Endometrium (tissue), 2 donors: ENCODE measurements at regions not wholly inside any gene's neighbourhood (a gene's known extent, or its start where the extent isn't known, plus 50 kb on each side); places are given as distances from the start of the nearest gene placed in this dataset.
A peak's percentile ranks its signal among the peaks of the same experiment; 100 is the strongest.

ENCODE experiments used
- FAIRE-seq: peaks from 2 replicates; lab custom pipeline; 2012; peaks lifted over from hg19 to GRCh38; lab: Jason Lieb, UNC
- donor health status: control.
- donor health status: control.

DNA sequence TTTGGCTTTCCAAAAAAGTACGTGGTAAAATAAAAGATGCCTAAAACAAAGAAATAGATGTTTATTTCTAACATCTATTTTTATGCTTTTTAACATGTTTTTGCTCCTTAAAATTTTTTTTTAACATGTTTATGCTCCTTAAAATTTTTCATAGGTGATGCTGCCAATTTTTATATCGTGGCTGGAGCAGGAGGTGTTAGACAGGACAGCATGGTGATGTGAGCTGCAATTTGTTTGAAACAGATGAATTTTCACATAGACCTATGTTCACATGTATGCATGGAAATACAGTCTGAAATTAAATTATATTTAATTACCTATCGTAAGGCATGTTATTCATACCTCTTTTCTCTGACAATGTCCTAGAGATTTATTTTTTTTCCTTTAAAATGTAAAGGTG lies 784.8 kb downstream of the EPHA7 start:
- no peak for FAIRE-seq

DNA sequence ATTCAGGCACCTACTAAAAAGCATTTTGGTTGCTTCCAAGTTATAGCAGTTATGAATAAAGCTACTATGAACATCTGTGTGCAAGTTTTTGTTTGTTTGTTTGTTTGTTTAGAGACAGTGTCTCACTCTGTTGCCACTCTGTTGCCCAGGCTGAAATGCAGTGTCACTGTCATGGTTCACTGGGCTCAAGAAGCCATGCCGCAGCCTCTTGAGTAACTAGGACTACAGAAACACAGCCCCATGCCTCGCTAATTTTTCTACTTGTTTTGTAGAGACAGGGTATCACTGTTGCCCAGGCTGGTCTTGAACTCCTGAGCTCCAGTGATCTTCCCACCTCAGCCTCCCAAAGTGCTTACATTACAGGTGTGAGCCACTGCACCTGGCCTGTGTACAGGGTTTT lies 795.9 kb downstream of the EPHA7 start:
- no peak for FAIRE-seq

DNA sequence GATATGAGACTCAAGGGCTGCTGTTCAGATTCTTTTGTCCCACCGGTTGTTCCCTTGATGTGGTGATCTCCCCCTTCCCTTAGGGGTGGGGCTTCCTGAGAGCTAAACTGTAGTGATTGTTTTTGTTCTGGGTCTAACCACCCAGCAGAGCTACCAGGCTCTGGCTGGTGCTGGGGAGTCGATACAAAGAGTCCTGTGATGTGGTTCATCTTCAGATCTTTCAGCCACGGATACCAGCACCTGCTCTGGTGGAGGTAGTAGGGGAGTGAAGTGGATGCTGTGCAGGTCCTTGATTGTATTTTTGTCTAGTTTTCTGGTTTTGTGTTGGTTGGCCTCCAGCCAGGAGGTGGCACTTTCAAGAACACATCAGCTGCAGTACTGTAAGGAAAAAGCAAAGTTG lies 801.6 kb downstream of the EPHA7 start:
- FAIRE-seq, result no peak

DNA sequence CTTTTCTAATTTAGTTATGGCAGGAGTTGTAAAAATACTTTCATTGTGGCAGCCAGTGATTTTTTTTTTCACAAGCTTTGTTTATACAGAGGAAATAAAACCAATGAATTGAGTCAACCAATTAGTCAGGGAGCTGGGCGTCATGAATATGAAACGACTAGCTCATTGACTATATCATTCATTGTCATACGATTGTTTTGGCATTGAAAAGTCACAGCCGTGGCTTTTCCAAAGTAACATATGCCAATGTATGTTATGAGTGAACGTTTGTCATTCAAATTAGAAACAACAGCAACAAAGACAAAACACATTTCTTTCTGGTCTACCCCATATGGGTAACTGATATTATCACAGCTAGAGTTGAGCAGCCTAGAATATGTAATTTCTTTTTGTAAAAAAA lies 810.6 kb downstream of the EPHA7 start:
- no peak for FAIRE-seq

DNA sequence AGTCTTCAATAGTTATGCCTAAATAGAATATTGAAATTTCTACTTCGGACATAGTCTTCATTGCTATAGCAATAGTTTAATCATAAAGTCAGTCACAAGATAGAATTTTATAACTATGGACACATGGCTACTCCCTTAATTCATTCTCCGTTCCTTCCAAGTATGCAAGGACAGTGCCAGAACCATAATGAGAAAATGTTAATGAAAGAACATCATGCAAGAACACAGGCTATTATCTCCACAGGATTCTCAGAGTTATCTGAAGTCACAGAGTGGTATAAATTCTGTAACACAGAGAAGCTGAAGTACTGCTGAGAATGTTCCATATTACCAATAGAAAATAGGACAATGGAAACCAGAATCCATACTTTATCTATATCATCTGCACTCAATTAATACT lies 826.2 kb downstream of the EPHA7 start:
- no peak for FAIRE-seq

DNA sequence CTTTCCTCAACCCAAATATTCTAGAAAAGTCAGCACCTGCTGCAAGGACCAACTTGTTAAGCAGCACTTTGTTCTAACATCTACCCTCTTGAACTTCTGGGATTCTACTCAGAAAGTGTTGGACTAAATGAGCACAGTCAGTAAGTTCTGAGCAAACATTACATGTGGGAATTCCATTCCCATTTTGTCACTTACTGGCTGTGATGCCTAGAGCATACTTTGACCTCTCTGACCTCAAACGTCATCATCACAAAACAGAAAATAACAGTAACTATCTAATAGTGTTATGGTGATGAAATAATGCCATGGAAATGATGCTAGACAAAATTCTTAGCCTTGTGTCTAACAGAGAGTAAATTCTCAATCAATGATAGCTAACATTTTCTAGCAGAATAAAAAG lies 829.4 kb downstream of the EPHA7 start:
- no peak for FAIRE-seq

DNA sequence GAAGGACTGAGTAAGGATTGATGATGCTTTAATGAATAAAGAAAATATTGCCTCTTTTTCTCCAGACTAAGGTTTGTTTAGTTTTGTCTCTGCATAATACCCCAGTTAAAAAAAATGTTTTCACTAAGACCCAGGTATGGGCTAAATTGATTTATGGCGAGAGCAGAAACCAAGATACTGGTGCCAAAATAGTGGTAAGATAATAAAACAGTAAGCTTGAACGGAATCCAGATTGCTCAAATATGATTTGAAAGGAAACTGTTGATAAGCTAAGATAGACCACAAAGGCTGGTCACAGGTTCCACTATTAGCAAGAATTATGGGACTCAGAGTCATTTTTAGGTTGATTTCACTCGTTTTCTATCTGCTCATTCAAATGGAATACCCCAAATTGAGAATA lies 831.2 kb downstream of the EPHA7 start:
- FAIRE-seq, result no peak

DNA sequence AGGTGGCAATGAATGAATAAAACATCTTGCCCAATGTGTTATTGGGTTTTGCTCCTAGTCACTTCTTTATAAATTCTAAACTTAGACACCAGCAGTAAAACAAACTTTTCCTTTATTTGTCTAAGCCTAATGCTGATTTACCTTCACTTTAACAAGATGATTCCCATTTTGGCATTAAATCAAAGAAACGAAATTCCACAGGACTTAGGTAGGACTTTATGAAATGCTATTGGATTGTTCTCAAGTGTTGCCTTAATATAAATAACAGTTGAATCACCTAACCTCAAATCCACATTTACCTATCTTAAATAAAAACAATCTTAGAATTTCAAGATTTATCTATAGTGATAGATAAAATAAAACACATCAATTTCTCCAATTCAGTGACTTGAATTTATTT lies 831.8 kb downstream of the EPHA7 start:
- no peak for FAIRE-seq

DNA sequence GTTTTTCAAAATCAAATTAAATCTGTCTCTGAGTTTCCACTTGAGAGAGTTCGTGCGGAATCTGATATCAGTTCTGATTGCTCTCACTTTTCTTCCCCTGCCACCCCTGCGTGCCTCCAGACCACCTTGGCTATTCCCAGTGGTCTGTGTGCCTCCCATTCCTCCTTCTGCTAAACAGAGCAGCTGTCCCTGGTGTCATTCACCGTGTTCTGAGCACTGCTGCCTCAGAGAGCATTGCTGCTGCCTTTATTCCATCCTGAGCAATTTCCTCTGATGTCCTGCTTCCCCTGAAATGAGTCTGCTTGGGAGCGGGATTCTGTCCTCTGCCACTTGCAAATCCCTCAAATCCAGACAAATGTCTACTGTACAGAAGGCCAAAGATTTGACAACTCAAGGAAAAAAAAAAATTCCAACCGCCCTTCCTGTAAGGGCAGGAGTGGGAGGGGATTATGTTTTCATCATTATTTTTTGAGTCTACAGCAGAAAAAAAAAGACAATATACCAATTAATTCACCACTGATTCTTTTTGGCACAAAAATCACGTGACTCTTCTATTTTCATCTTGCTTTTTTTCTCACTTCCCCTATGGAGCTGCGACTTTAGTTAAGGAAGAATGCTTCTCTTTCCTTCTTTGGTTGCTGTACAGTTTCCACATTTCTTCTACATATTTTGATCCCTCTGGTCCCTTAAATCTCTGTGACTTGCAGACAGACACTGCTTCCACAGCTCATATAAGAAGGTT lies 833.0 kb downstream of the EPHA7 start:
- FAIRE-seq, result no peak

DNA sequence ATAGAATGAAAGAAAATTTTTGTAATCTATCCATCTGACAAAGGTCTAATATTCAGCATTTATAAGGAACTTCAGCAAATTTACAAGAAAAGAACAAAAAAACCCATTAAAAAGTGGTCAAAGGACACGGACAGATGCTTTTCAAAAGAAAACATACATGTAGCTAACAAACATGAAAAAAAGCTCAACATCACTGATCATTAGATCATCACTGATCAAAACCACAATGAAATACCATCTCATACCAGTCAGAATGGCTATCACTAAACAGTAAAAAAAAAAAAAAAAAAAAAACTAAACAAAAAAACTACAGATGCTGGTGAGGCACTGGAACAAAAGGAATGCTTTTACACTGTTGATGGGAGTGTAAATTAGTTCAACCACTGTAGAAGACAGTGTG lies 837.1 kb downstream of the EPHA7 start:
- FAIRE-seq, result no peak

DNA sequence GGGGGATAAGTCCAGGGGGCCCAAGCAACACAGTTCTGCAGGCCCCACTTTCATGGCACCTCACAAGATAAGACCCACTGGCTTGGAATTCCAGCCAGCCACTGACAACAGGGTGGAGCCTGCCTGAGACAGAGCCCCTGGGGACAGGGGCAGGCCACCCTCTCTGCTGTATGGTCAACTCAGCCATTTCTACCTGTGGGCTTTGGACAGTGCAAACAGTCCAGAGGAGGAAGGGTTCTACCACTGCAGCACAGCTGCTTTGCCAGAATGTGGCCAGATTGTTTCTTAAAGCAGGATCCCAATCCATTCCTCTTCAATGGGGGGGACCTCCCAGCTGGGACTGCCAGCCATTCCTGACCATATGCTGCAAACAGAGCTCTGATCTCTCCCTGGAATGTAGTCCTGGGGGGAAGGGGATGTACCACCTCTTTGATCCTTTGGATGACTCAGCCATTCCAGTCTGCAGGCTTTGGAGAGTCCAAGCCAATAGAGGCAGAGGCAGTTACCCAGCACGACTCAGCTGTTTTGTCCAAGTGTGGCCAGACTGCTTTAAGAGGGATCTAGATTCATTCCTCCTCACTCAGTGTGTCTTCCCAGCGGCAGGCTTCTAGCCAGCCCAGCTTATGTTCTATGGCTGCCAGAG lies 842.2 kb downstream of the EPHA7 start:
- FAIRE-seq, result no peak

DNA sequence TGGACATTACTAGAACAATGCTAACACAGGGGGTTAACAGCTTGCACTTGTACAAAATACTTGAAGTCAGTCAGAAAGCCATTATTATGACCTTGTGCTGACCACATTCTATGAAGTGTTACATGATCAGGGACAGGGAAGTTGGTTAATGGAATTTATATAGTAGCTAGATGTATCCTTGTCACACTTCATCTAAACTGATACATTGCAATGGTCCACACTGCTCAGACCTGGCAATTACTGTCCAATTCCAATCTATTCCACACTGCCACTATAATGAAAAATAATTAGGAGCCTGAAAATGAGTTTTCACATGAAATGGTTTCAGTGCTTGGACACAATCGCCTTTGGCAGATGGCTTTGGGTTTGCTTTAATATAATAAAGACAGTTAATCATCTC lies 850.8 kb downstream of the EPHA7 start:
- FAIRE-seq, result no peak

DNA sequence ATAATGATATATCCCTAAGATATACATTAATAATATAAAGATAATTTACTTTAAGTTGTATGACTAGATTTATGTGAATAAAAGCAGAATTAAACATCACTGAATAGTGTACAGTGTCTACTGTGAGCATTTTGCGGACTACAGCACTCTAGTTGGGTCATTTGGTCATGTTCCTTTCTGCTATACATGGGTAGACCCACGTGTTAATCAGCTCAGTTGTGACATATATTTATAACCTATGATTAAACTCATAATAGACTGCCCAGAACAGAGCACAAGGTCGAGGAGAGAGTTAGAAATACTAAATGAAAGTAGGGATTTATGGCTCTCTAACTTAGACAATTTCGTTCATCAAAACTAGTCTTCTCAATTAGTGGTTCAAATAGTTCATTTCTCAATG lies 852.7 kb downstream of the EPHA7 start:
- FAIRE-seq, result no peak

DNA sequence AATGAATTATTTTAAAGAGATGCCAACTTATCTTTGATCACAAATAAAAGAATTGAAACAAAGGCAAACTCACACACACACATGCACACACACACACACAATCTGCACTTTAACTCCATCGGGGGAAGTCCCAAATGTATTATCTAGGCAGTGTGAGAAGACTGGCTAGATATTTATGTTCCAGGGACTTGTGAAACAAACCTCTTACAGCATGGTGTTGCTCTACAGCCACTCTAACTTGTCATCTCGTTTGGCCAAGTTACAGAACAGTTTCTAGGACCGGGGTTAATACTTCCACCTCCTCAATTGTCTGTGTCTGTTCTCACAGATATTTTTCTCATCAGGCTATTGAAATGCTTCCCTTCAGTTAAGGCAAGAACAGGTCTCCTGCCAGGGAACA lies 855.0 kb downstream of the EPHA7 start:
- FAIRE-seq, result no peak

DNA sequence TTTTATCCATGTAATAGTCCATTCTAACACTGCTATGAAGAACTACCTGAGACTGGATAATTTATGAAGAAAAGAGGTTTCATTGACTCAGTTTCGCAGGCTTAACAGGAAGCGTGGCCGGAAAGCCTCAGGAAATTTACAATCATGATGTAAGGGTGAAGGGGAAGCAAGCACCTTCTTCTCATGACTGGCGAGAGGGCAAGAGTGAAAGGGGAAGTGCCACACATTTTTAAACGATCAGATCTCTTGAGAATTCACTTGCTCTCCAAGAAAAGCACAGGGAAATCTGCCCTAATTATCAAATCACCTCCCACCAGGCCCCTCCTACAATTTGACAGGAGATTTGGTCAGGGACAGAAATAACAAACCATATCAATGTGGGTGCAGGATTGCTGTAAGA lies 859.7 kb downstream of the EPHA7 start:
- FAIRE-seq, result no peak

DNA sequence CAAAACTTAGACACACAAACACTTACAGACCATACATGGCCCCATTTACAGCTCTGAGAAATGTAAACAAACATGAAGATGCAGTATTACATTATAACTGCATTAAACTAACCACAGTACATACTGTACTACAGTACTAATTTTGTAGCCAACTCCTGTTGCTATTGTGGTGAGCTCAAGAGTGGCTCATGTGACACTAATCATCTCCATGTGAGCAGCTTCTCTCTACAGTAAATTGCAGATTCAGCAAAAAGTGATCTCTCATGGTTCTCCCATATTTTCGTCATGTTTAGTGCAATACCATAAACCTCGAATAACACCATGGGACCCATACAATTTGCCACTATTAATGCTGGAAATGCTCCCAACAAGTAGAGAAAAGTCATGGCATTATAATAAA lies 860.4 kb downstream of the EPHA7 start:
- FAIRE-seq, result no peak

DNA sequence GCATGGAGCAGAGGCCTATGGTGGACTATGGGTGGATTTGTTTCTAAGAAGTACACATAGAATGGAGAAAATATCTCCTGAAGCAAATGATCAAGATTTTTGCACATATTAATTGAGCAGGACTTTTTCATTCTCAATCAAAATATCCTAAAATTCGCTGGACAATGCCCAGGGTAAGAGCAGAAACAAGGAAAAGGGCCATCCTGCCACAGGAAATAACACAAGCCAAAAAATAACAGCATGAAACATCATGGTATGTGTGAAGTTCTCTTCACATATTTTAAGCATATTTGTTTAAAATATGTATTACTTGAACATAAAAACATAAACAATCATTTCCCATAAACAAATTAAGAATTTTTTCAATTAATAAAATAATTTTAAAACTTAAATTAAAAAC lies 868.9 kb downstream of the EPHA7 start:
- peak; percentile 18 for FAIRE-seq

DNA sequence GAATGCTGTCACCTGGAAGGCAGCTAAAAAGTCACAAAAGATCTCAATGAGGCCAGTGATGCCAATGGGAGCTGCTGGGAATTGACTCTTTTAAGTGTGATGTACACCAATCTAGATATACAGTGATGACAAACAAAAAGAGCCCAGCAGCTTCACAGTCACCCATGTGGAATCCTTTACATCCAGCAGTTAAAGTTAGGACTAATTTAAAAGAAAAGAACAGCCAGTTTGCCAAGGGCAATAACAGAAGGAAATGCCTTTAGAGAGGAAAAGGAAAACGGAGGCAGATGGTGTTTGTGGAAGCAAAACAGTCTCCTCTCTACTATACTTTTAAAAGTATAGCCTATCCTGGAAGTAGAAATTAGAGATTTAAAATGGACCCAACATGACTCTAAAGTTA lies 873.5 kb downstream of the EPHA7 start:
- no peak for FAIRE-seq

DNA sequence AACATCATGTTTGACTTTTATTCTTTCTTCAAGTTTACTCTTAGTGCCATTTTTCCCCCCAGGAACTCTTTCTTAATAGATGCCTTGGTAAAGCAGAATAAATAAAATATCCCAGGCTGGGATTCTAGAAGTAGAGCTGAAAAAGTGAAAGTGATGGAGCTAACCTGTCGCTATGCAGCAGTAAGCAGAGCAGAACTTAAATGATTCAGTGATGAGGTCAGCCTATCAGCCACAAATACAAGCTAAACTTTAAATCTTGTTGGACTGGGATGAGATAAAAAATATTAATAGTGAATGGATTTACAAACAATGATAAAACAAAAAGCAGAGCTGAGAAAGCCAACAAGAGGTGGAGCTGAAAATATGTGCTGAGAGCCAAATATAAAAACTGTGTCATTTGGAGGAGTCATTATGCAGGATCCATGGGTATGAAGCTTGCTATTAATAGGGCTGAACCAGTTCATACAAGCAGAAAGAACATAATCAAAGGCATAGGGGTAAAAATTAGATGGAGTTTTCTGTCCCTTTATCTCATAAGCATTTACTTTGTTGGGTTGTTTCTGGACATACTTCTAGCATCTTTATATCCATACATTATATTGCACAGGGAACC lies 877.8 kb downstream of the EPHA7 start:
- FAIRE-seq, result no peak

DNA sequence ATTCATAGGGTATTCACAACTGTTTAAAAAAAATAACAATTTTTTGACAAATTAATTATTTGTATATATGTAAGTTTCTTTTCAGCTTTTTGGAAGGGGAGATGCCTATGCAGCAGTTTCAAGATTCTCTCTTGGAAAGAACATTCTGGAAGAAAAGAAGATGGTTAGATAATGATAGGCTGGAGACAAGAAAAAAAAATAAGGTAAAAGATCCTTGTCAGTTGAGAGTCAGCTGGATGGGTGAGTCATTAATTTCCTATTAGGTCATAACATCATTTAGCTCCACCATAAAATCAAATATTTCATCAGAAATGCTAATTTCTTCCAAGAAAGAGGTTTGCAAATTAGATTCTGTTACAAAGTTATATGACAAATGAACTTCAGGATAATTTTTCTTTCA lies 880.4 kb downstream of the EPHA7 start:
- FAIRE-seq, result no peak

DNA sequence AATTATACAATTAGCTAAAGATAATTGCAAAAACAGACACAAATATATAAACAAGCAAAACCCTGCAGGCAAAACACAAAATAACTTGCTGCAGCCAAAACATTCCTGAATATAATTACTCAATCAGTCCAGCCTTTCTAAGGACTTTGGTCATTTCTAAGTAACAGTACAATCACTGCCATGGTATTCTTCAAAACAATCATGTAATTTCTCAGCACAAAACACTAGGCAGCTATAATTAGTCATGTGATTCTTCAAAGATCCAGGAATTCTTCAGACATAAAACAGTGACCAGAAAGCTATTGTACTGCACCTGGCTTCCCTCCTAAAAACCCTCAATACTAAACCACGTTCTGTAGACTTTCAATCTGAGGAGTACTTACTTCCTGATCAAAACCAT lies 881.1 kb downstream of the EPHA7 start:
- peak; percentile 90 for FAIRE-seq

DNA sequence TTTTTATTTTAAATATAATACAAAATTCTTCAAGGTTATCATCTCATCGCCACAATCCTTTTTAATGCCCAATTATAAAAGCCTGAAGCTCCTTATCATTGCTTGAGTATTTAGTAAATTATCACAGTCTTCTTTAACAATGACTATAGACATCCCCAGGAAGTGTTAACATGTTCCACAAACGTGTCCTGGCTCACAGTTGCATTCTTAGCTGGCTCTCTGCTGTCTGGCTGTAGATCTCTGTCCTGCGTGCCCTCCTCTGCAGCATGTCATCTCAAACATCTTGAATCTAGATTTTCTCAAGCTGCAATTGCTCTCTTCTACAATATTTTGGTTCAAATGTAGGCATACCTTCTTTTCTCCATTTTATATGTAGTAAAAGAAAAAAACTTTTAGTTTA lies 885.2 kb downstream of the EPHA7 start:
- no peak for FAIRE-seq

DNA sequence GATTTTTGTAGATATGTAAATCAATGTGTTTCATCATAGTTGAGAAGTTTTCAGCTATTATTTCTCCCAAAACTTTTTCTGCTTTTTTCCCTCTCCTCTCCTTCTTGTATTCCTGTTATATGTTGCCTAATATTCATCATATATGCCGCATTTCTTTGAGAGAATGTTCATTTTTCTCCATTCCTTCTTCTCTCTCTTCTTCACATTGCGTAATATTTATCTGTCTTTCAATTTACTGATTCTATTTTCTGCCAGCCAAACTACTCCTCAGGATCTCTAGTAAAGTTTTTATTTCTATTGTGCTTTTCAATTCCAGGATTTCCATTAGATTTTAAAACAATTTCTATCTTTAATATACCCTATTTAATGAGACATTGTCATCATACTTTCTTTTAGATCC lies 896.8 kb downstream of the EPHA7 start:
- FAIRE-seq, result no peak

DNA sequence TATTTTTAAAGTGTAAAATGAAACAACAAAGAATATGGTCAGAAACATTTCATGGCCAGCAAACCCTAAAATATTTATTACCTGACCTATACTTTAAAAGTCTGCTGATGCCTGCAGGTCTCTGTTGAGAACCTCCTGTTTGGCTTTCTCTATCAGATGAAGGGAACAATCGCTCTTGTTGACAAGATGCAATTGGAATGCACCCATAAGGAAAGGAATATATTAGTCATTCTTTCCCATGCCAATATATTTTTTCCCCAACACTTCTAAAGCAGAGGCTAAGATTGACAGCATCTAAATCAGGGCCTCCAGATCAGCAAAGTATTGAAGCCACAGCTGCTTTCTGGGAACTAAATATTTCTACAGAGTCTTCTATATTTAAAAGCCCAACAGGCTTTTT lies 897.8 kb downstream of the EPHA7 start:
- no peak for FAIRE-seq
